Spleen (tissue), 11 donors: ENCODE measurements at regions not wholly inside any gene's neighbourhood (a gene's known extent, or its start where the extent isn't known, plus 50 kb on each side); places are given as distances from the start of the nearest gene placed in this dataset.

Experiments used
- DNase-seq: peaks from one replicate; pipeline ENCODE4 v3.0.0-alpha.2; 2020
- H3K27ac ChIP-seq, 8 donors: fragments of 200-600 bp; sonication (generic) in 7 of 8; 1 replicate in 4 of 8; 2 replicates in 4 of 8; pipeline versions ENCODE4 v1.5.0 to v1.8.0; 2016 to 2021; ENCODE audit warnings: inconsistent platforms in 4 of 8, mild to moderate bottlenecking in 4 of 8, moderate library complexity in 1 of 8
- H3K27me3 ChIP-seq, 7 donors: fragments of 200-600 bp; sonication (generic) in 6 of 7; replicated peaks in 1 of 7; 1 replicate in 4 of 7; 2 replicates in 3 of 7; pipeline versions ENCODE4 v1.5.0 to v1.8.0; 2016 to 2021; ENCODE audit warnings: inconsistent platforms in 3 of 7, mild to moderate bottlenecking in 1 of 7
- H3K36me3 ChIP-seq, 6 donors: fragments of 200-600 bp; sonication (generic) in 5 of 6; 1 replicate in 4 of 6; 2 replicates in 2 of 6; pipeline versions ENCODE4 v1.5.0 to v1.8.0; 2016 to 2021; ENCODE audit warnings: inconsistent platforms in 2 of 6
- H3K4me1 ChIP-seq, 6 donors: fragments of 200-600 bp; sonication (generic) in 5 of 6; 1 replicate in 3 of 6; 2 replicates in 3 of 6; pipeline versions ENCODE4 v1.5.0 to v1.8.0; 2016 to 2021; ENCODE audit warnings: inconsistent platforms in 3 of 6
- H3K4me3 ChIP-seq, 8 donors: fragments of 200-600 bp; sonication (generic) in 7 of 8; 1 replicate in 4 of 8; 2 replicates in 4 of 8; pipeline versions ENCODE4 v1.5.0 to v1.8.0; 2016 to 2021; ENCODE audit warnings: inconsistent platforms in 4 of 8, mild to moderate bottlenecking in 4 of 8, moderate library complexity in 2 of 8
- H3K9me3 ChIP-seq, 8 donors: fragments of 200-600 bp; sonication (generic) in 7 of 8; 1 replicate in 4 of 8; 2 replicates in 4 of 8; pipeline versions ENCODE4 v1.5.0 to v1.8.0; 2016 to 2021; ENCODE audit warnings: inconsistent platforms in 4 of 8
- POLR2A ChIP-seq, 3 donors: fragments of 450-650 bp; IDR thresholded peaks; one replicate each; pipeline ENCODE4 v1.5.1; 2017; ENCODE audit warnings: antibody characterized with exemption in 3 of 3, mild to moderate bottlenecking in 1 of 3
- POLR2AphosphoS5 ChIP-seq, 3 donors: sonication (generic); formaldehyde crosslinking; IDR thresholded peaks; one replicate each; pipeline ENCODE4 v1.5.1; 2017; ENCODE audit warnings: antibody characterized with exemption in 3 of 3
- WGBS, 5 donors: extraction: QIAGEN DNeasy Blood & Tissue Kit in 3 of 5; methylation state at CpG; one replicate each; pipeline versions ENCODE4 v1.1.5 to v1.1.7; 2013 to 2018; 5-methylcytosine and 5-hydroxymethylcytosine counted together
- intact Hi-C: fragments of 100-400 bp; cut with DNase I; formaldehyde crosslinking; loops from one replicate; pipeline ENCODE4 v1.15.0; 2023; ENCODE audit warnings: low total_unique reads
- TF ChIP-seq, protein P1 (sequence below), 11 experiments: fragments of 200-600 bp in 7 of 11; fragments of 450-650 bp in 4 of 11; sonication (generic) in 4 of 11; IDR thresholded peaks in 8 of 11; conservative IDR thresholded peaks in 3 of 11; 1 replicate in 7 of 11; 2 replicates in 4 of 11; pipeline versions ENCODE4 v1.4.0 to v1.8.0; 2016 to 2021; ENCODE audit warnings: antibody characterized with exemption in 11 of 11, inconsistent platforms in 4 of 11, mild to moderate bottlenecking in 1 of 11
- donor health status: healthy with polysubstance abuse.
- donor health status: DM: no; HTN: no; CAD: no; lungs with moderate emphysema.
- donor health status: DM: no; HTN: no; CAD: no.
- donor health status: Bipolar disorder and iron deficiency.
- donor health status: healthy.
- donor health status: DM: no; HTN: no; CAD: no.
- donor health status: DM: yes; HTN: yes; CAD: no.

DNA sequence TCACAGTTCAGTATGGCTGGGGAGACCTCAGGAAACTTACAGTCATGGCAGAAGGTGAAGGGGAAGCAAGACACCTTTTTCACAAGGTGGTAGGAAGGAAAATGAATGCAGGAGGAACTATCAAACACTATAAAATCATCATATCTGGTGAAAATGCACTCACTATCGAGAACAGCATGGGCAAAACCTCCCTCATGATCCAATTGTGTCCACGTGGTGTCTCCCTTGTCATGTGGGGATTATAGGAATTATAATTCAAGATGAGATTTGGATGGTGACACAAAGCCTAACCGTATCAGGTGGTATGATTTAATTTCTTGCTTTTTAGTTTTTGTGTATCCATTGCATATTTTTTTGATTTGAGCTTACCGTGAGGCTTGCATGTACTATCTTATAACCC is 133.2 kb upstream of the SYNCRIP start:
- Histone ChIP-seq H3K36me3 (no peaks in the 10 kb centered on the region), H3K9me3 (peaks cover 0 to 47% (median 38%) of the 10 kb centered on the region in 8 donors), H3K27ac (no peak overlapping the region), H3K27me3 (peaks cover 0 to 5% (median 0%) of the 10 kb centered on the region in 7 donors), H3K4me1 (no peaks in the 10 kb centered on the region), H3K4me3 (no peak overlapping the region)
- DNase-seq, result no peak
- intact Hi-C loops, result no loop called here
- TF ChIP-seq POLR2A (IDR thresholded peaks at IDR 0.05) (no peak), POLR2AphosphoS5 (IDR thresholded peaks at IDR 0.05) (no peak)
- TF ChIP-seq, protein P1, sequence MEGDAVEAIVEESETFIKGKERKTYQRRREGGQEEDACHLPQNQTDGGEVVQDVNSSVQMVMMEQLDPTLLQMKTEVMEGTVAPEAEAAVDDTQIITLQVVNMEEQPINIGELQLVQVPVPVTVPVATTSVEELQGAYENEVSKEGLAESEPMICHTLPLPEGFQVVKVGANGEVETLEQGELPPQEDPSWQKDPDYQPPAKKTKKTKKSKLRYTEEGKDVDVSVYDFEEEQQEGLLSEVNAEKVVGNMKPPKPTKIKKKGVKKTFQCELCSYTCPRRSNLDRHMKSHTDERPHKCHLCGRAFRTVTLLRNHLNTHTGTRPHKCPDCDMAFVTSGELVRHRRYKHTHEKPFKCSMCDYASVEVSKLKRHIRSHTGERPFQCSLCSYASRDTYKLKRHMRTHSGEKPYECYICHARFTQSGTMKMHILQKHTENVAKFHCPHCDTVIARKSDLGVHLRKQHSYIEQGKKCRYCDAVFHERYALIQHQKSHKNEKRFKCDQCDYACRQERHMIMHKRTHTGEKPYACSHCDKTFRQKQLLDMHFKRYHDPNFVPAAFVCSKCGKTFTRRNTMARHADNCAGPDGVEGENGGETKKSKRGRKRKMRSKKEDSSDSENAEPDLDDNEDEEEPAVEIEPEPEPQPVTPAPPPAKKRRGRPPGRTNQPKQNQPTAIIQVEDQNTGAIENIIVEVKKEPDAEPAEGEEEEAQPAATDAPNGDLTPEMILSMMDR (IDR thresholded peaks at IDR 0.05 in 8 of 11, conservative IDR thresholded peaks at IDR 0.05 in 3 of 11), result no peak
- WGBS, 5 donors, result 71 to 87% (median 75%) methylated on average over 4 of the region's 4 CpGs

GRCh38 chr6:85772641-85773040 is 130.0 kb upstream of the SYNCRIP start:
- Histone ChIP-seq H3K27me3 (peaks cover 0 to 5% (median 0%) of the 10 kb centered on the region in 7 donors), H3K27ac (no peak overlapping the region), H3K4me3 (no peak overlapping the region), H3K36me3 (no peaks in the 10 kb centered on the region), H3K9me3 (peaks cover 0 to 15% (median 14%) of the 10 kb centered on the region in 8 donors), H3K4me1 (no peaks in the 10 kb centered on the region)
- intact Hi-C loops, result no loop called here
- TF ChIP-seq POLR2AphosphoS5 (IDR thresholded peaks at IDR 0.05) (no peak), POLR2A (IDR thresholded peaks at IDR 0.05) (no peak)
- TF ChIP-seq, protein P1 (IDR thresholded peaks at IDR 0.05 in 8 of 11, conservative IDR thresholded peaks at IDR 0.05 in 3 of 11), result no peak
- 67 to 81% (median 73%) methylated on average over 2 of the region's 2 CpGs for WGBS, 5 donors
- no peak for DNase-seq

DNA sequence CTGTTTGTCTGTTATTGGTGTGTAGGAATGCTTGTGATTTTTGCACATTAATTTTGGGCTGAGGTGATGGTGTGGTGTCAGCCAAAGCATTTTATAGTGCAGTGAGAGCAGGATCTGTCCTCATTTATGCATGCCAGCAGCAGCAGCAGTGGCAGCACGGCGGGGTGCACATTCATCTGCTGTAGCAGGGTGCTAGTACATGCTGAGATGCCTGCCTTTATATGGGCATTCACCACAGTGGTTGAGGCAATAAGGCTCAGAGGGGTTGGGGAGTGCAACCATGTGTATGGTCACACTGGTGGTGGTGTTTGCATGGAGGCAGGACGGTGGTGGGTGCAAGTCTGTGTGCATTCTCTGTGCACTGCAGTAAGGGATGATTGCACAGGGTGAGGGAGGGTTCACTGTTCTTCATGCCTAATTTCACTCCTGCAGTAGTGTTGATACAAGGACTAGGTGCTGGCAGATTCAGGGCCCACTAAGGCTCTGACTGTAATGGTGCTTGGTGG is 129.3 kb upstream of the SYNCRIP start:
- 74 to 93% (median 75%) methylated on average over 3 of the region's 3 CpGs for WGBS, 5 donors
- intact Hi-C loops, result no loop called here

GRCh38 chr6:85771455-85771854 is 128.8 kb upstream of the SYNCRIP start:
- TF ChIP-seq POLR2AphosphoS5 (IDR thresholded peaks at IDR 0.05), result no peak
- no peak for TF ChIP-seq POLR2A (IDR thresholded peaks at IDR 0.05)
- TF ChIP-seq, protein P1 (IDR thresholded peaks at IDR 0.05 in 8 of 11, conservative IDR thresholded peaks at IDR 0.05 in 3 of 11), result no peak
- Histone ChIP-seq H3K4me1 (no peaks in the 10 kb centered on the region), H3K27me3 (peaks cover 0 to 5% (median 0%) of the 10 kb centered on the region in 7 donors), H3K36me3 (no peaks in the 10 kb centered on the region), H3K27ac (no peak overlapping the region), H3K9me3 (peaks cover 0 to 4% (median 2%) of the 10 kb centered on the region in 8 donors), H3K4me3 (no peak overlapping the region)
- no peak for DNase-seq
- whole genome bisulfite sequencing, 5 donors, result 68 to 82% (median 72%) methylated on average over 2 of the region's 2 CpGs
- intact Hi-C loops, result no loop called here

More for the DNA sequence above, 129.3 kb upstream of the SYNCRIP start:
- peaks cover 0 to 9% (median 7%) of the 10 kb centered on the region in 8 donors for H3K9me3 ChIP-seq
- H3K4me1 ChIP-seq, result no peaks in the 10 kb centered on the region
- H3K36me3 ChIP-seq, result no peaks in the 10 kb centered on the region
- no peak overlapping the region for H3K4me3 ChIP-seq
- peaks cover 0 to 5% (median 0%) of the 10 kb centered on the region in 7 donors for H3K27me3 ChIP-seq
- no peak overlapping the region for H3K27ac ChIP-seq
- DNase-seq, result no peak
- no peak for TF ChIP-seq POLR2A (IDR thresholded peaks at IDR 0.05)
- TF ChIP-seq POLR2AphosphoS5 (IDR thresholded peaks at IDR 0.05), result no peak
- TF ChIP-seq, protein P1 (IDR thresholded peaks at IDR 0.05 in 8 of 11, conservative IDR thresholded peaks at IDR 0.05 in 3 of 11), result no peak
